Pons (tissue), 1 donor: ENCODE measurements at regions not wholly inside any gene's neighbourhood (a gene's known extent, or its start where the extent isn't known, plus 50 kb on each side); places are given as distances from the start of the nearest gene placed in this dataset.
"Not testable (repeated sequence)": the region's sequence is repeated elsewhere in the genome, so short reads cannot be mapped to it uniquely, and the experiment has no call there.

ENCODE experiments used
- DNase-seq: peaks from one replicate; pipeline ENCODE4 v3.0.0-alpha.2; 2016; ENCODE audit warnings: low spot score

DNA sequence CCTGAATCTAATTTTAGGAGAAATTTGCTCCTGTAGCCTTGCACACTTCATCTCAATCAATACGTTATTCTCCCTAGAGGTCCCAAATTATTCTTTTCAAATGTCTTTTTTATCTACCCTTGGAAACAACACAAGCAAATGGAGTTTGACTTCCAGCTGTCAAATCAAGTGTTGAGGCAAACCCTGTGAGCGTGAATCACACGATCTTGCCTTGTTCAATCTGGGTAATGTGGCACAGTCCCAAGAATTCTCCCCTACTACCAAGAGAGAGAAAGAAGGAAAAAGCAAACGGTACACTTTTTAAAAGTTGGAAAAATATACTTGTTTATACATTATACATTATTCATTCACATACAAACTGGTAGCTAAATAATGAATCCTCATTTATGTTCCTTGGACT lies 2035.3 kb upstream of the CELF4 start:
- no peak for DNase-seq

DNA sequence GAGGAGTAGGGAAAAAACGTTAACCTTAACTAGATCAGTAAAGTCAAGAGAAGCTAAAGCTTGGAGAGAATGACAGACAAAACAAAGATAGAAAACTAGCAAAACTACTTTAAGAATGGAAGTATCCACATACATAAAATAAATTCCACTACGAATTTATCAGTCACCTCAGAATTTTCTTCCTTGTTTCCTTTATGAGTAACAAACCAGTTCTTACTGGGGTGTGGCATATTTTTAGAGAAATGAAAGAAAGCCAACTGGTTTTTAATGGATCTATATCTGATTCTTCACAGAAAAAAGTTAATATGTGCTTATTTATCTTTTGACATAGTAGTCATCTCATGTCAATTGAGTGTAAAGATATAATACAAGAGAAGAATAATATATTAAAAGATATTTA lies 2033.7 kb upstream of the CELF4 start:
- DNase-seq, result no peak

DNA sequence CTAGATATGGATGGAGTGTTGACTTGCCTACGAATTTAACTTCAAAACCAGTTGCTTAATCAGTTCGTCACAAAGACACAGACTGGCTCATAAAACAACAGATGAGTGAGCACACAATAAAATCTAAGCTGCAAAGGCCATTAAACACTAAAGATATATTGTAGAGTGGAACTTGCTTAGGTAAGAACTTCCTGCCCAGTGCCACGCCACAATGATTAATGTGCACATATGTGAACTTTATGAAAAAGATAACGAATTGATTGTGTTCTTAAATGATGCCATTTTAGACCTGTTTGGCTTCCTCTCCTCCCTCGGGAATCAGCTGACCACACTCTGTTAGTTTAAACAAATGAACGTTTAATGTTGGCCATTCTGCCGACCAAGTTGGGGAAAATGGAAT lies 2031.3 kb upstream of the CELF4 start:
- DNase-seq, result no peak

DNA sequence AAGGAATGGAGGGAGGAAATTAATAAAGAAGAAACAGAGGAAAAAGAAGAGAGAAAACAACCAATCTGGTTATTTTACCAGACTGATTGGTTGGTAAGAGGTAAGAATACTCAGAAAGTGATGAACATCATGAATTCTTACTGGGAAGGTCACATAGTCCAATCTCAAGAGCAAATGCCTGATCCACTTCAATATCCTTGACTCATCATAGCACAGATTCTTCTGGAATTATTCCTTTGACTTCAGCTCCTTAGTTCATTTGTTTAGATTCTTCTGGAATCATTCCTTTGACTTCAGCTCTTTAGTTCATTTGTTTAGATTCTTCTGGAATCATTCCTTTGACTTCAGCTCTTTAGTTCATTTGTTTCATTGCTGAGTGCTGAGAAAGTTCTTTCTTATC lies 2030.6 kb upstream of the CELF4 start:
- no peak for DNase-seq

DNA sequence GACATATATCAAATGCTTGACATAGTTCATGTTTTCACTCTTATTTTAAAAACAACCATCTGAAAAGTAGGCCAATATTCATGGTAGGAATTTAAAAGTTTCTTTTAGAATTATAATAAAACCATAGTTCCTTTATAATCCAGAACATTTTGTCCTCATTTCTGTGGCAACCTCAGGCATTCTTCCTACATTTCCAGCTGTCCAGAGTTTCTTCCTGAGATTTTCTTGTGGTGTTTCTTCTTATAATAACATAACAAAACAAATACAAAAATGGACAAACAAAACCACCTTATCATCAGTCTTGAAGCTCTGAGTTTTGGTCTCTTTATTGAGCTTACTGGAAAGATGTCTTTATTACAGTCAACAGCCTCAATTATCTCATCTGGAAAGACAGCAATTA lies 2028.6 kb upstream of the CELF4 start:
- DNase-seq, result no peak

DNA sequence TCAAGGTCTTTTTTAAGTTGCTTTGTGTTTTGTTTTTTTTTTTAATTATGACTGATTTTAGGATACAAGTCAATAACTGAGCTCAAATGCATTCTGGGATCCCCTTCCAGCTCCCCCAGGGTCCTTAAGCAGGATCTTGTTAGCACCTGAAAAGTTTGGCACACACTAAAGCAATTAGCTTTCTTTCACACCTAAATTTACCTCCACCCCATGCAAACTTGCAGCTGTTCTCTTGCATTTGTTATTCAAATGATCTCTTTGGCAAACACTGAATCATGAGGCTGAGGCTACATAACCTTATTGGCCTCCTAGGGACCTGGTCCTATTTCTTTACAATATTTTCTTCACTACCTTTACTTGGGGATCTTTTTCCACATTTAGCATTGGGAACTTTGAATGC lies 2026.1 kb upstream of the CELF4 start:
- DNase-seq, result no peak

DNA sequence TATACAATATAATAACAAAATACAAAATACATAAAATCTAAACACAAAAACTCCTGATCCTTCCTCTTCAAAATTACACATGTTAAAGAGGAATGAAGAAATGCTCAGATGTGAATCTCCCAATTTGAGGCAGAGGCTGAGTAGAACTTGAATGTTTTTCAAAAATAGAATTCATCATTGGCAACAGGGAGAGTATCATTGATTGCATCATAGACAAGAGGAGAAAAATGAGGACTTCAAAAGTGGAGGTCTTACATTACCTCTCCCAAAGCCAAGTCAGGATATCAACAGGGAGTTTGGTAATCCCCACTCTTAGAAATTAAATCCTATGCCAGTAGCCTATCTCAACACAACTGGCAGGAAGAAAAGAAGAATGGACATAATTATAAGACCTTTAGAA lies 2023.9 kb upstream of the CELF4 start:
- DNase-seq, result no peak

DNA sequence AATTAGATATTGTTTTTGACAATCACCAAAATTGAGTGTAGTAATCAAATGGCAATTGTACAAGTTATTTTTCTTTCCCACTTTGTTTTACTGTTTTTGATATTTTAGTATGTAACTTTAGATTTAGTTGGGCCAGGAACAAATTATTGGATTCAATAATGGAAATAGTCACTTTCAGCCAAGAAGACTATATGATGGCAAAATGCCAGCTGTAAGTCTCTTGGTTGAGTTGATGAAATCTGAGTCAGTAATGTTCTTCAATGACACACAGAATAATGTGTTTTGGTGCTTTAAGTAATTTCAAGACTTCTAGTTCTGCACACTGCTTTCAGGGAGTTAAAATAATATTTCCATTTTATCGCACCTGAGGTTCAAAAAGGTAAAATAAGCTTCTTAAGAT lies 2022.0 kb upstream of the CELF4 start:
- DNase-seq, result no peak

DNA sequence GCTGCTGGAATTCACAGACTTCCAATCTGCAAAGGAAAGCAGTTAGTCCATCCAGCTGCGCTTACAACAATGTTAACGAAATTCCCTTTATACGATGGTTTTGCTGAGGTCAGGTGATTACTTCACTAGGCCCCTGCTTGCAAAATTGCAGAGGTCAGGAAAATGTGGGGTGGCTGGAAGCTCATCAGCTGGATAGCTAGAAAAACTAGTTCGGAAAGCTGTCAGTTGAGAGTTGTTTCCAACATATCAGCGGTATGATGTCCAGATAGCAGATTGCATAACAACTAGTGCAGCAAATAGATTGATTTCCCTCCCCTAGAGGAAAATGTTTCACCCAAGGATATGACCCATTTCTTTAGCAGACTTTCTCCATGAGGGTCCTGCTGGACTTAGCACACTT lies 2021.1 kb upstream of the CELF4 start:
- no peak for DNase-seq

DNA sequence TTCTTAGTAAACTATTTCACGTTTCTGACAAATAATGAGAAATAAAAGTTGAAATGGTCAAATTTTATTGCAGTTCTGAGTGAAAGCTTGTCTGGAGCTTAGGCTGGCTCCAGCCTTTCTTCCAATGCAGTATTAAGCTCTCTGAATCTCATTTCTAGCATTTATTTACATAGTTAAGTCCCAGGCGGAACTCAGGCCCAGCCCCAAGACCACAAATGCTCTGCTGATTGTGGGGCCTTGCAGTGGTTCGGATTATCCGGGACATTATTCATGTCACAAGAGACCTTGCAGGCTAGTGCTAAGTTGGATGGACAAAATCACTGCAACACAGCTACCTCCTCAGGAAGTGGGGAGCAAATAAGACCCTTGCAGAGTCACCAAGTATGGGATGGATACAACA lies 2009.3 kb upstream of the CELF4 start:
- DNase-seq, result no peak

DNA sequence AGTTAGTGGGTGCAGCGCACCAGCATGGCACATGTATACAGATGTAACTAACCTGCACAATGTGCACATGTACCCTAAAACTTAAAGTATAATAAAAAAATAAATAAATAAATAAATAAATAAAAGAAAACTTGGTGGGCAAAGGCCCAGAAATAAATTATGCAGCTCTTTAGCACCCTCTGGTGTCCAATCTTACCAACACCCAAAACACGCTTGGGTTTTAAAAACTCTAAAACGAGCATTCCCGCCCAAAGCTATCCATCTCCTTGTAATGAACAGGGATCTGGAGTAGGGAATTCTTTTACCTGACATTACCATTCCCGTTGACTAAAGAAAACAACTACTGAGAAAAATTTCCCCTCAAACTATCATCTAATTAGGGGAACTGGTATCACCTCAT lies 2005.9 kb upstream of the CELF4 start:
- DNase-seq, result peak; percentile 15

DNA sequence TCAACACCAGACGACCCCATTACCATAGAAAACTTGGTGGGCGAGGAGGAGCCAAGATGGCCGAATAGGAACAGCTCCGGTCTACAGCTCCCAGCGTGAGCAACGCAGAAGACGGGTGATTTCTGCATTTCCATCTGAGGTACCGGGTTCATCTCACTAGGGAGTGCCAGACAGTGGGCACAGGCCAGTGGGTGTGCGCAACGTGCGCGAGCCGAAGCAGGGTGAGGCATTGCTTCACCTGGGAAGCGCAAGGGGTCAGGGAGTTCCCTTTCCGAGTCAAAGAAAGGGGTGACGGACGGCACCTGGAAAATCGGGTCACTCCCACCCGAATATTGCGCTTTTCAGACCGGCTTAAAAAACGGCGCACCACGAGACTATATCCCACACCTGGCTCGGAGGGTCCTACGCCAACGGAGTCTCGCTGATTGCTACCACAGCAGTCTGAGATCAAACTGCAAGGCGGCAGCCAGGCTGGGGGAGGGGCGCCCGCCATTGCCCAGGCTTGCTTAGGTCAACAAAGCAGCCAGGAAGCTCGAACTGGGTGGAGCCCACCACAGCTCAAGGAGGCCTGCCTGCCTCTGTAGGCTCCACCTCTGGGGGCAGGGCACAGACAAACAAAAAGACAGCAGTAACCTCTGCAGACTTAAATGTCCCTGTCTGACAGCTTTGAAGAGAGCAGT lies 2000.1 kb upstream of the CELF4 start:
- not testable (repeated sequence) for DNase-seq

DNA sequence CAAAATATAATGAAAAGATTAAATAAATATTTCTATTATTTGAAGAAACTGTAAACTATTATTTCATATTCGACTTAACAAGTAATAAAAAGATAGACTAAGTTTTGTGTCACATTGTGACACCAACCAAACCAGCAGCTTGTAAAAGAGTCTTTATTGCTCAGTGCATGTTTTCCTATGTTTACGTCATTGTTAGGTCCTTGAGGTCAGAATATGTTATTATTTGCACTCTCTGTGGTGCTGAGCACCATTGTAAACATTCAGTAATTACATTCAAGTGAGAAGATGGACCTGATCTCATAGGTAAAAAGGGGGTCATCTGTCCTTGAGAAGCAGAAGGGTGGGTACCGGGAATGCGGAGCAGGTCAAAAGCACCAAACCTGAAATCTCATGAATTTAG lies 1999.1 kb upstream of the CELF4 start:
- no peak for DNase-seq

DNA sequence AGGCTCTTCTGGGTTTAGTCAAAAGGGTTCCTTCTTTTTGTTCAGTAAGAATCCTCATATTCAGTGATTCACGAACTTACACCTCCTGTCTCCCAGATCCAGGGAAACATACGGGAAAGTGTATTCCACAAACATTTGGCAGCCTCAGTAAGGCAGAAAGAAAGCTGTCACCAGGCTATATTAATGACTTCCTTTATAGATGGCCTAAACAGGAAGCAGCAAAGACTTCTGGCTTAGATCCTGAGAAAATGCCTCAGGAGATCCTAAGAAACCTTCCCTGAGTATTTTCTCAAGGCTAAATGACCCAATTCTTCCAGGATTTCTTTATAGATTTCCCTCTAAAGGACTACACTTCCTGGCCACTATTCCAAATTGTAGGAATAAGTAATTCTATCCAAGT lies 1995.5 kb upstream of the CELF4 start:
- no peak for DNase-seq

DNA sequence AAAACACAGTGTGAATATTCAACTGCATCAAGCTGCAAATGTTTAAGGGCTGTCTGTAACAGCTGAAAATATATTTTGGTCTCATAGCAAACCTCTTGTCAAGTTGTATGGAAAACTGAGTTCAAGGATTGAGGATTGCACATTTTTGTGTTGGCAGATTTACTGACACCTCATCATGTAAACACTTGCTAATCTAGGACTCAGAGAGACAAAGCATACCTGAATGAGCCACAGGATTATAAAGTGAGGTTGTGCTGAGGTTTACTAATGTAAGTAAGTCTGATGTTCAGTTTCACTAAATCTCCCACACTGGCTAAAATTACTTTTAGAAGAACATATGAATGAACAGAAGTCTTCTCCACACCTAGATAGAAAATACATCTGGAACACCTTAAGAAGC lies 1993.1 kb upstream of the CELF4 start:
- no peak for DNase-seq

DNA sequence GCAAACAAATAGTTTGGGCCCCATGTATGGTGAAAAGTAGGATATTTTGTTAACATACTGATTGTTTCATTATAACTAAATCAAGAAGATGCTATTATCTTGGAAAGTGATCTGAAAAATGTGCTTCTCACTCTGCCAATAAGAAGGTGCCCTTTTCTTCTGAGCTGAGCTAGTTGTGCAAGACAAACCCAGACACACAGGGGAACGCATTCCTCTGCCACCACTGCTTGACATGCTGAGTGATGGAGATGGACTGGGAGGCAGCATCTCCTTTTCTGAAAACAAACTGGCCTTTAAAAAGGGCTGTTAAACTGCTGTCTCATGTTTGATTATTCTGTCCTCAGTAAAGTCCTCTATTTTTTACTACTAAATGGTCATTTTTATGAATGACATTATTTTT lies 1989.9 kb upstream of the CELF4 start:
- DNase-seq, result no peak

DNA sequence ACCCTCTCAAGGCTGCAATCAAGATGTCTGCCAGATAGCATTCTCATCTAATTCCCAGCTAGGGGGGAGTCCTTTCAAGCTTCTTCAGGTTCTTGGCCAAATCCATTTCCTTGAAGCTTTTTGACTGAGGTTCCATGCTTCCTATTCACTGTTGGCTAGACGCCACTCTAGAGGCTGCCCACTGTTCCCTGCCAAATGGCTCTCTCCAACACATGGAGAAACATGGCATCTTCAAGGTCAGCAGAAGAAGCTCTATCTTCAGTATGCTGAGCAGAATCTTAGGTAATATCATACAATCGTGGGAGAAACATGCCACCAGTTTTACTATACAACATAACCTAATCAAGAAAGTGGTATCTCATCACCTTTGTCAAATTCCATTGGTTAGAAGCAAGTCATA lies 1985.1 kb upstream of the CELF4 start:
- DNase-seq, result no peak

DNA sequence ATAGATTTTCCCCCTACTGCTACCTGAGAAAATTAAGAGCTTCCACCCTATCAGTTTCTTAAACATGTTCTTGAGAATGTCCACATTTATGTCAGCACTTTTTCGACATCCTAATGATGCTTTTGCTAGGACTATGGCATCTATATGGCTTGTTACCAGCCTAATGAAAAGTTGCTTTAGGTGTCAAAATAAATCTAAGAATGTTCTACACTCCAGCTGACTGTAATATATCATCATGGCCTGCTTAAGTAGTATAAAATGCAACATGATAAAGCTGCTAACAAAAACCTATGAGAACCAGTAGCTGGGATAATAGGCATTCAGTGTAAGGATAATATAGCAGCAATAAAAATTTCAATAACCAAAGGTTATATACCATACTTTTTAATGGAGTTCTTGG lies 1983.5 kb upstream of the CELF4 start:
- no peak for DNase-seq

DNA sequence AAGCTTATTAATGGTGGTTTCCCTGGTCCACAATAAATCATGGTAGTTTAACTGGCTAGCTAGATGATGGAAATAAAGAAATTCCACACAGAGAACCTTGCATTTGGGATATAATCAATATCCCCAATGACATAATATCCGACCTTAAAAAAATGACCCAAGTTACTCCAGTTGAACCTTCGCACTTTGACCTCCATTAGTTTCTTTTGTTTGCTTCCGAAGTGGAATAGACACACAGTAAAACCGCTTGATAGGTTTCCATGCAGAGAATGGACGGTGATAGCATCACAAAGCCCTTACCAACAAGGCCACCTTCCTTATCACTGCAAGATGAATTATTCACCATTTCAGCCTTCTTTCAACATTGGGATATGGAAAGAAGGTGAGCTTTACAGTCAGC lies 1966.1 kb upstream of the CELF4 start:
- DNase-seq, result no peak

DNA sequence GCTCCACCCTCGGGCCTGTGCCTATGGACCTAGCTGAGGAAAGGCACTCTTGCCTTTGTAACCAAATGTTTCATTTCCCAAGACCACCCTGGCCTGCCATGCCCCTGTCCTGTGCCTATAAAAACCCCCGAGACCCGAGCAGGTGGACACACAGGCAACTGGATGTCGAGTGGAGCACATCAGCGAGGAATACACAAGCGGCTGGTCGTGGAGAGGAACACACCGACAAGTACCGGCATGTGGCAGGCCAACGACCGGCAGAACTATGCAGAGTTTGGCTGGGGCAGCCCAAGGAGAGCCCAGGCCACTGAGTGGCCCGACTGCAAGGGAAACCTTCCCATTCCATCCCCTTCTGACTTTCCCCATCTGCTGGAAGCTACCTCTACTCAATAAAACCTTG lies 1963.8 kb upstream of the CELF4 start:
- no peak for DNase-seq

DNA sequence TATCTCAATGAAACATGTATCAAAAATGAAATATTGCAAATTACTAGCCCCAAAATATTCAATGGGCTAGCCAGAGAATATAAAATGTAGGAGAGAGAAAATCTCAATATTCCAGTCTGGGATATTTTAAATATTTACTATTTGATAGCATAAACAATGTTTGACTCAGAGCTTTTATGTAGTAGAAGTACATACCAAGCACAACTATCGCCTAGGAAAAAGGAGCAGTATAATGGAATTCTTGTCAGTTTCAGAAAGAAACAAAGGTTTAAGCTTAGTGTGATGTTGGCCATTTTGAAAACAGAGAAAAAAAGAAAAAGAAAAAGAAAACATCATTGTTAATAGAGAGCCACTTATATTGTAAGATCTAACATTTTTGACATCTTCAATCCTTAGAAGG lies 1961.9 kb upstream of the CELF4 start:
- DNase-seq, result no peak

DNA sequence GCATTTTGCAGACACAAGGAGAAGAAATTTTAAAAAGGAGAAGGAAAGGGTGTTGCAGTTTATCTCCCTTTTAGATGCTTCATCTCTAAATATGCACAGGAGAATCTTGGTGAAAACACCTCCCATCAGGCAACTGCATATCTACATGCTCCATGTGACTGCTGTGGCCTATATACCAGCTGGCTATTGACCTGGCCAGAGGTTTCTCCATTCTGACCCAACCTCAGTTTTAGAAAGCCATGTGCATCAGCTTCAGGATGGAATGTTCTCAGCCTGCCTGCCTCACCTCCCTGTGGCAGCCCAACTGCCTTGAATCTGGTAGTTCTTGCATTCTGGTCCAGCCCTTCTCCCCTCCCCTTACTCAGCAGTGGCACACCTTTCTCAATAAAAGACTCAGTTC lies 1958.8 kb upstream of the CELF4 start:
- no peak for DNase-seq

DNA sequence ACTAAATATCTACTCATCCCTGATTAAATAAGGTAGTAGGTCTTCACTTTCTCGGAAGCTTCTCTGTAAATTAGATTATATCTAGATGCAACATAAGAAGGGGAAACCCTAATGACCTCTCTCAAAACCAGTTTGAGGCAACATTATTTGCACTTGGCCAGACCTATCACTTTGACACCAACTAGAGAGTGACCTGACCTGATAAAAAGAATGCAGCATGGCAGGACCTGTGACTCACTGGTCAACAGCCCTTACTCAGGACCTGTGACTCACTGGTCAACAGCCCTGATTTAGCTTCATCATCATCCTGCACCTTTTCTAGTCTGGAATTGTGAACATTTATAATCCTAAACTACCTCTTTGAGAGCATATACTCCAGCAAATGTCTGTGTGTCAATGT lies 1957.7 kb upstream of the CELF4 start:
- no peak for DNase-seq

DNA sequence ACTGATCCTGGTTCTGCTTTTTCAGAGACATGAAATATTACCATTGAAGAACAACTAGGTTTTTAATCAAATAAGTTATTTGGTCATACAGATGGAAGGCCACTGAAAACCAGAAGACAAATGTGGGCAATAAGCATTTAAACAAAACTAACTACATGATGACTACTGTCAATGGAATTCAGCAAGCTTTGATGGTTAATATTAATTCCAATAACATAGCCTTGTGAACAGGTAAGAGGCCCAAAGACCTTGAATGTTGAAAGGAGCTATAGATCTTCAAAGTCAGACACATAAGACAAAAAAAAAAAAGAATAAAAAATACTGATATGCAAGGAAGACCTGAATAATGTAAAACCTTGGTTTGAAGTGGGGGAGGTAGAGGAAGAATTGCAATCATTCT lies 1955.6 kb upstream of the CELF4 start:
- DNase-seq, result no peak

DNA sequence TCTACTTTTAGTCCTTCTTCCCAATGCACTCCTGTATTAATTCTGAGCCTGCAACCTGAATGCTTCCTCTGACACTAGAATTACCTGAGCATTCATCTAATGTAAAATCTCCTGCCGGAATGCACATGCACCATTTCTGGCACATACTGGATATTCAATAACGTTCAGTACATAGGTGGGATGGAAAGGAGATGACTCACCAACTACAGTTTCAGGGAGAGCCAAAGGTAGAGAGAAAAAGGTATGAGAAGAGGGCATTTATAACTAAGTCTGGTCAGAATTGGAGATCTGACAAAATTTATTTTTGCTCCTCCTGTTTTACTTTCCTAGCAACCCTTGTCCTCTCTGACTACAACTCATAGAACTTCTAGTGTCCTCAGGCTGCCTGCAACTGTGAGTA lies 1954.1 kb upstream of the CELF4 start:
- no peak for DNase-seq
